ENCODE measurements at regions not wholly inside any gene's neighbourhood (a gene's known extent, or its start where the extent isn't known, plus 50 kb on each side); places are given as distances from the start of the nearest gene placed in this dataset.
"Not testable (repeated sequence)": the region's sequence is repeated elsewhere in the genome, so short reads cannot be mapped to it uniquely, and the experiment has no call there.

- no peaks in the 10 kb centered on the region for H3K4me1 ChIP-seq (ENCODE audit: control extremely low read depth in 1 of 4, control insufficient read depth in 4 of 4, insufficient read depth in 4 of 4, low read length in 3 of 4)
- H3K27me3 ChIP-seq (replicated peaks in 2 of 5; ENCODE audit: control insufficient read depth in 4 of 5, insufficient read depth in 5 of 5, low read length in 4 of 5), result no peaks in the 10 kb centered on the region
- H3K27ac ChIP-seq (ENCODE audit: insufficient read depth in 1 of 2, low read depth in 1 of 2, low read length in 2 of 2, poor library complexity in 1 of 2, severe bottlenecking in 2 of 2), result no peak overlapping the region
- no peaks in the 10 kb centered on the region for H3K9me3 ChIP-seq (ENCODE audit: control extremely low read depth in 1 of 5, control insufficient read depth in 4 of 5, insufficient read depth in 2 of 5, low read depth in 1 of 5, low read length in 4 of 5)
- ChIA-PET CTCF (no interaction called here), POLR2A (no interaction called here)
- WGBS (ENCODE audit: insufficient coverage), result no CpG with 5 or more reads among the region's 4 CpGs
- H3K36me3 ChIP-seq (ENCODE audit: control insufficient read depth in 4 of 4, insufficient read depth in 4 of 4, low read length in 3 of 4), result no peaks in the 10 kb centered on the region
- DNase-seq, result no peak
- no peak overlapping the region for H3K4me3 ChIP-seq (ENCODE audit: control insufficient read depth in 1 of 7, extremely low read depth in 1 of 7, insufficient read depth in 4 of 7, low read depth in 2 of 7, low read length in 6 of 7)
These were observed 311.3 kb upstream of the PRKD1 start for GRCh38 chr14:30238936-30239335.

- Histone ChIP-seq H3K36me3 (ENCODE audit: control insufficient read depth in 4 of 4, insufficient read depth in 4 of 4, low read length in 3 of 4) (no peaks in the 10 kb centered on the region), H3K9me3 (ENCODE audit: control extremely low read depth in 1 of 5, control insufficient read depth in 4 of 5, insufficient read depth in 2 of 5, low read depth in 1 of 5, low read length in 4 of 5) (no peaks in the 10 kb centered on the region), H3K4me3 (ENCODE audit: control insufficient read depth in 1 of 7, extremely low read depth in 1 of 7, insufficient read depth in 4 of 7, low read depth in 2 of 7, low read length in 6 of 7) (no peak overlapping the region), H3K27me3 (replicated peaks in 2 of 5; ENCODE audit: control insufficient read depth in 4 of 5, insufficient read depth in 5 of 5, low read length in 4 of 5) (peaks cover 0 to under 1% (median 0%) of the 10 kb centered on the region in 5 experiments), H3K4me1 (ENCODE audit: control extremely low read depth in 1 of 4, control insufficient read depth in 4 of 4, insufficient read depth in 4 of 4, low read length in 3 of 4) (no peaks in the 10 kb centered on the region), H3K27ac (ENCODE audit: insufficient read depth in 1 of 2, low read depth in 1 of 2, low read length in 2 of 2, poor library complexity in 1 of 2, severe bottlenecking in 2 of 2) (no peak overlapping the region)
- WGBS (ENCODE audit: insufficient coverage), result no CpG with 5 or more reads among the region's 4 CpGs
- ChIA-PET POLR2A (no interaction called here), CTCF (no interaction called here)
- DNase-seq, result no peak
These were observed 312.4 kb upstream of the PRKD1 start for GRCh38 chr14:30240018-30240417.

- ChIA-PET POLR2A (no interaction called here), CTCF (no interaction called here)
- Histone ChIP-seq H3K4me3 (ENCODE audit: control insufficient read depth in 1 of 7, extremely low read depth in 1 of 7, insufficient read depth in 4 of 7, low read depth in 2 of 7, low read length in 6 of 7) (no peak overlapping the region), H3K4me1 (ENCODE audit: control extremely low read depth in 1 of 4, control insufficient read depth in 4 of 4, insufficient read depth in 4 of 4, low read length in 3 of 4) (no peaks in the 10 kb centered on the region), H3K9me3 (ENCODE audit: control extremely low read depth in 1 of 5, control insufficient read depth in 4 of 5, insufficient read depth in 2 of 5, low read depth in 1 of 5, low read length in 4 of 5) (no peaks in the 10 kb centered on the region), H3K27ac (ENCODE audit: insufficient read depth in 1 of 2, low read depth in 1 of 2, low read length in 2 of 2, poor library complexity in 1 of 2, severe bottlenecking in 2 of 2) (no peak overlapping the region), H3K27me3 (replicated peaks in 2 of 5; ENCODE audit: control insufficient read depth in 4 of 5, insufficient read depth in 5 of 5, low read length in 4 of 5) (peaks cover 0 to 2% (median 0%) of the 10 kb centered on the region in 5 experiments), H3K36me3 (ENCODE audit: control insufficient read depth in 4 of 4, insufficient read depth in 4 of 4, low read length in 3 of 4) (no peaks in the 10 kb centered on the region)
- 100% methylated on average over 1 of the region's 3 CpGs for WGBS (ENCODE audit: insufficient coverage)
- no peak for DNase-seq
These were observed 313.0 kb upstream of the PRKD1 start for GRCh38 chr14:30240685-30241084.

- no peaks in the 10 kb centered on the region for H3K9me3 ChIP-seq (ENCODE audit: control extremely low read depth in 1 of 5, control insufficient read depth in 4 of 5, insufficient read depth in 2 of 5, low read depth in 1 of 5, low read length in 4 of 5)
- no peak for DNase-seq
- H3K4me3 ChIP-seq (ENCODE audit: control insufficient read depth in 1 of 7, extremely low read depth in 1 of 7, insufficient read depth in 4 of 7, low read depth in 2 of 7, low read length in 6 of 7), result no peak overlapping the region
- POLR2A ChIA-PET, result no interaction called here
- H3K4me1 ChIP-seq (ENCODE audit: control extremely low read depth in 1 of 4, control insufficient read depth in 4 of 4, insufficient read depth in 4 of 4, low read length in 3 of 4), result no peaks in the 10 kb centered on the region
- H3K27ac ChIP-seq (ENCODE audit: insufficient read depth in 1 of 2, low read depth in 1 of 2, low read length in 2 of 2, poor library complexity in 1 of 2, severe bottlenecking in 2 of 2), result no peak overlapping the region
- CTCF ChIA-PET, result no interaction called here
- no peaks in the 10 kb centered on the region for H3K36me3 ChIP-seq (ENCODE audit: control insufficient read depth in 4 of 4, insufficient read depth in 4 of 4, low read length in 3 of 4)
- WGBS (ENCODE audit: insufficient coverage), result 50% methylated on average over 1 of the region's 2 CpGs
- H3K27me3 ChIP-seq (replicated peaks in 2 of 5; ENCODE audit: control insufficient read depth in 4 of 5, insufficient read depth in 5 of 5, low read length in 4 of 5), result peaks cover 0 to 2% (median 0%) of the 10 kb centered on the region in 5 experiments
These were observed 315.1 kb upstream of the PRKD1 start for GRCh38 chr14:30242744-30243143.

GRCh38 chr14:30243207-30243606 is 315.6 kb upstream of the PRKD1 start:
- no peaks in the 10 kb centered on the region for H3K9me3 ChIP-seq (ENCODE audit: control extremely low read depth in 1 of 5, control insufficient read depth in 4 of 5, insufficient read depth in 2 of 5, low read depth in 1 of 5, low read length in 4 of 5)
- peaks cover 0 to 2% (median 0%) of the 10 kb centered on the region in 5 experiments for H3K27me3 ChIP-seq (replicated peaks in 2 of 5; ENCODE audit: control insufficient read depth in 4 of 5, insufficient read depth in 5 of 5, low read length in 4 of 5)
- no peak for DNase-seq
- CTCF ChIA-PET, result no interaction called here
- H3K27ac ChIP-seq (ENCODE audit: insufficient read depth in 1 of 2, low read depth in 1 of 2, low read length in 2 of 2, poor library complexity in 1 of 2, severe bottlenecking in 2 of 2), result no peak overlapping the region
- POLR2A ChIA-PET, result no interaction called here
- no CpG with 5 or more reads among the region's 1 CpG for WGBS (ENCODE audit: insufficient coverage)
- H3K36me3 ChIP-seq (ENCODE audit: control insufficient read depth in 4 of 4, insufficient read depth in 4 of 4, low read length in 3 of 4), result no peaks in the 10 kb centered on the region
- no peak overlapping the region for H3K4me3 ChIP-seq (ENCODE audit: control insufficient read depth in 1 of 7, extremely low read depth in 1 of 7, insufficient read depth in 4 of 7, low read depth in 2 of 7, low read length in 6 of 7)
- no peaks in the 10 kb centered on the region for H3K4me1 ChIP-seq (ENCODE audit: control extremely low read depth in 1 of 4, control insufficient read depth in 4 of 4, insufficient read depth in 4 of 4, low read length in 3 of 4)

GRCh38 chr14:30243805-30244204 is 315.2 kb upstream of the G2E3 start:
- H3K27me3 ChIP-seq (replicated peaks in 2 of 5; ENCODE audit: control insufficient read depth in 4 of 5, insufficient read depth in 5 of 5, low read length in 4 of 5), result peaks cover 0 to 2% (median 0%) of the 10 kb centered on the region in 5 experiments
- no peak overlapping the region for H3K4me3 ChIP-seq (ENCODE audit: control insufficient read depth in 1 of 7, extremely low read depth in 1 of 7, insufficient read depth in 4 of 7, low read depth in 2 of 7, low read length in 6 of 7)
- no peaks in the 10 kb centered on the region for H3K4me1 ChIP-seq (ENCODE audit: control extremely low read depth in 1 of 4, control insufficient read depth in 4 of 4, insufficient read depth in 4 of 4, low read length in 3 of 4)
- WGBS (ENCODE audit: insufficient coverage), result 0% methylated on average over 1 of the region's 1 CpG
- no peak overlapping the region for H3K27ac ChIP-seq (ENCODE audit: insufficient read depth in 1 of 2, low read depth in 1 of 2, low read length in 2 of 2, poor library complexity in 1 of 2, severe bottlenecking in 2 of 2)
- ChIA-PET POLR2A (no interaction called here), CTCF (no interaction called here)
- no peaks in the 10 kb centered on the region for H3K36me3 ChIP-seq (ENCODE audit: control insufficient read depth in 4 of 4, insufficient read depth in 4 of 4, low read length in 3 of 4)
- no peaks in the 10 kb centered on the region for H3K9me3 ChIP-seq (ENCODE audit: control extremely low read depth in 1 of 5, control insufficient read depth in 4 of 5, insufficient read depth in 2 of 5, low read depth in 1 of 5, low read length in 4 of 5)
- no peak for DNase-seq

- H3K9me3 ChIP-seq (ENCODE audit: control extremely low read depth in 1 of 5, control insufficient read depth in 4 of 5, insufficient read depth in 2 of 5, low read depth in 1 of 5, low read length in 4 of 5); H3K4me3 ChIP-seq (ENCODE audit: control insufficient read depth in 1 of 7, extremely low read depth in 1 of 7, insufficient read depth in 4 of 7, low read depth in 2 of 7, low read length in 6 of 7); CTCF ChIA-PET; POLR2A ChIA-PET; H3K27ac ChIP-seq (ENCODE audit: insufficient read depth in 1 of 2, low read depth in 1 of 2, low read length in 2 of 2, poor library complexity in 1 of 2, severe bottlenecking in 2 of 2); H3K4me1 ChIP-seq (ENCODE audit: control extremely low read depth in 1 of 4, control insufficient read depth in 4 of 4, insufficient read depth in 4 of 4, low read length in 3 of 4); DNase-seq; H3K27me3 ChIP-seq (replicated peaks in 2 of 5; ENCODE audit: control insufficient read depth in 4 of 5, insufficient read depth in 5 of 5, low read length in 4 of 5); H3K36me3 ChIP-seq (ENCODE audit: control insufficient read depth in 4 of 4, insufficient read depth in 4 of 4, low read length in 3 of 4): not testable (repeated sequence)
- 88% methylated on average over 2 of the region's 4 CpGs for WGBS (ENCODE audit: insufficient coverage)
These were observed 314.6 kb upstream of the G2E3 start for GRCh38 chr14:30244348-30244747.

GRCh38 chr14:30251017-30251416 is 307.9 kb upstream of the G2E3 start:
- H3K27ac ChIP-seq (ENCODE audit: insufficient read depth in 1 of 2, low read depth in 1 of 2, low read length in 2 of 2, poor library complexity in 1 of 2, severe bottlenecking in 2 of 2), result no peak overlapping the region
- H3K9me3 ChIP-seq (ENCODE audit: control extremely low read depth in 1 of 5, control insufficient read depth in 4 of 5, insufficient read depth in 2 of 5, low read depth in 1 of 5, low read length in 4 of 5), result peaks cover 0 to 2% (median 0%) of the 10 kb centered on the region in 5 experiments
- POLR2A ChIA-PET, result no interaction called here
- H3K36me3 ChIP-seq (ENCODE audit: control insufficient read depth in 4 of 4, insufficient read depth in 4 of 4, low read length in 3 of 4), result no peaks in the 10 kb centered on the region
- no peak for DNase-seq
- H3K27me3 ChIP-seq (replicated peaks in 2 of 5; ENCODE audit: control insufficient read depth in 4 of 5, insufficient read depth in 5 of 5, low read length in 4 of 5), result no peaks in the 10 kb centered on the region
- H3K4me1 ChIP-seq (ENCODE audit: control extremely low read depth in 1 of 4, control insufficient read depth in 4 of 4, insufficient read depth in 4 of 4, low read length in 3 of 4), result no peaks in the 10 kb centered on the region
- CTCF ChIA-PET, result no interaction called here
- H3K4me3 ChIP-seq (ENCODE audit: control insufficient read depth in 1 of 7, extremely low read depth in 1 of 7, insufficient read depth in 4 of 7, low read depth in 2 of 7, low read length in 6 of 7), result no peak overlapping the region
